Fibroblast of skin of abdomen (primary cell): ENCODE measurements at regions not wholly inside any gene's neighbourhood (a gene's known extent, or its start where the extent isn't known, plus 50 kb on each side); places are given as distances from the start of the nearest gene placed in this dataset.
"Not testable (repeated sequence)": the region's sequence is repeated elsewhere in the genome, so short reads cannot be mapped to it uniquely, and the experiment has no call there.

Experiments used
- DNase-seq: peaks from one replicate; pipeline ENCODE4 v3.0.0-alpha.2; 2013

GRCh38 chr12:85574291-85574690 is 261.9 kb downstream of the RASSF9 start:
- DNase-seq = no peak

- DNase-seq = peak; percentile 63
These were observed 260.8 kb downstream of the RASSF9 start for GRCh38 chr12:85575120-85576096.

- DNase-seq = no peak
These were observed 255.5 kb downstream of the RASSF9 start for GRCh38 chr12:85580562-85581168.

GRCh38 chr12:85587158-85587557 is 249.1 kb downstream of the RASSF9 start:
- DNase-seq = no peak

- DNase-seq = no peak
These were observed 248.0 kb downstream of the RASSF9 start for GRCh38 chr12:85588221-85588620.

- no peak for DNase-seq
These were observed 235.4 kb downstream of the RASSF9 start for GRCh38 chr12:85600841-85601240.

GRCh38 chr12:85603556-85603955 is 232.7 kb downstream of the RASSF9 start:
- DNase-seq = no peak

GRCh38 chr12:85606455-85606854 is 229.8 kb downstream of the RASSF9 start:
- DNase-seq = no peak

- no peak for DNase-seq
These were observed 226.4 kb downstream of the RASSF9 start for GRCh38 chr12:85609778-85610177.

GRCh38 chr12:85610194-85610593 is 226.0 kb downstream of the RASSF9 start:
- no peak for DNase-seq

GRCh38 chr12:85616201-85616600 is 220.0 kb downstream of the RASSF9 start:
- no peak for DNase-seq

GRCh38 chr12:85617307-85618091 is 218.7 kb downstream of the RASSF9 start:
- DNase-seq = no peak

- DNase-seq = no peak
These were observed 215.2 kb downstream of the RASSF9 start for GRCh38 chr12:85621041-85621440.

- DNase-seq = no peak
These were observed 212.4 kb downstream of the RASSF9 start for GRCh38 chr12:85623763-85624162.

- no peak for DNase-seq
These were observed 210.7 kb downstream of the RASSF9 start for GRCh38 chr12:85625467-85625866.

- peak; percentile 74 for DNase-seq
These were observed 210.0 kb downstream of the RASSF9 start for GRCh38 chr12:85626001-85626783.

GRCh38 chr12:85626784-85627171 is 209.4 kb downstream of the RASSF9 start:
- no peak for DNase-seq

GRCh38 chr12:85627584-85627983 is 208.6 kb downstream of the RASSF9 start:
- DNase-seq = peak; percentile 83

- not testable (repeated sequence) for DNase-seq
These were observed 207.6 kb downstream of the RASSF9 start for GRCh38 chr12:85628562-85628961.

- no peak for DNase-seq
These were observed 205.4 kb downstream of the RASSF9 start for GRCh38 chr12:85630851-85631250.

GRCh38 chr12:85632390-85632789 is 203.8 kb downstream of the RASSF9 start:
- DNase-seq = peak; percentile 33

GRCh38 chr12:85633491-85633890 is 202.7 kb downstream of the RASSF9 start:
- DNase-seq = peak; percentile 16
